ENCODE measurements at regions not wholly inside any gene's neighbourhood (a gene's known extent, or its start where the extent isn't known, plus 50 kb on each side); places are given as distances from the start of the nearest gene placed in this dataset.
"Not testable (repeated sequence)": the region's sequence is repeated elsewhere in the genome, so short reads cannot be mapped to it uniquely, and the experiment has no call there.

GRCh38 chr3:106969596-106969995 is 407.6 kb upstream of the CCDC54 start:
- no peak for DNase-seq
- TF ChIP-seq CTCF (IDR thresholded peaks at IDR 0.05): no peak
- H3K4me3 Mint-ChIP-seq: no peak overlapping the region
- peaks cover 5% of the 10 kb centered on the region for H3K4me1 Mint-ChIP-seq
- no peaks in the 10 kb centered on the region for H3K36me3 Mint-ChIP-seq (ENCODE audit: low read depth)
- H3K27me3 Mint-ChIP-seq (ENCODE audit: low read depth, poor library complexity): peaks cover 3% of the 10 kb centered on the region
- no peaks in the 10 kb centered on the region for H3K9me3 Mint-ChIP-seq
- H3K27ac Mint-ChIP-seq: no peak overlapping the region

GRCh38 chr3:106981392-106981791 is 395.8 kb upstream of the CCDC54 start:
- Mint-ChIP-seq H3K36me3 (ENCODE audit: low read depth) (no peaks in the 10 kb centered on the region), H3K4me3 (no peak overlapping the region), H3K9me3 (no peaks in the 10 kb centered on the region), H3K27ac (no peak overlapping the region), H3K27me3 (ENCODE audit: low read depth, poor library complexity) (no peaks in the 10 kb centered on the region), H3K4me1 (no peaks in the 10 kb centered on the region)
- TF ChIP-seq CTCF (IDR thresholded peaks at IDR 0.05): no peak
- DNase-seq: no peak

GRCh38 chr3:106985721-106986120 is 391.5 kb upstream of the CCDC54 start:
- H3K27me3 Mint-ChIP-seq (ENCODE audit: low read depth, poor library complexity): no peaks in the 10 kb centered on the region
- no peak for DNase-seq
- TF ChIP-seq CTCF (IDR thresholded peaks at IDR 0.05): no peak
- no peaks in the 10 kb centered on the region for H3K36me3 Mint-ChIP-seq (ENCODE audit: low read depth)
- peaks cover 1% of the 10 kb centered on the region for H3K9me3 Mint-ChIP-seq
- no peaks in the 10 kb centered on the region for H3K4me1 Mint-ChIP-seq
- no peak overlapping the region for H3K4me3 Mint-ChIP-seq
- H3K27ac Mint-ChIP-seq: no peak overlapping the region

GRCh38 chr3:106998841-106999682 is 378.2 kb upstream of the CCDC54 start:
- not testable (repeated sequence) for H3K36me3 Mint-ChIP-seq (ENCODE audit: low read depth); H3K4me3 Mint-ChIP-seq; H3K27me3 Mint-ChIP-seq (ENCODE audit: low read depth, poor library complexity); H3K9me3 Mint-ChIP-seq; H3K4me1 Mint-ChIP-seq; H3K27ac Mint-ChIP-seq
- peak; percentile 4 for DNase-seq

- Mint-ChIP-seq H3K27me3 (ENCODE audit: low read depth, poor library complexity) (no peaks in the 10 kb centered on the region), H3K27ac (no peak overlapping the region), H3K36me3 (ENCODE audit: low read depth) (no peaks in the 10 kb centered on the region), H3K4me1 (no peaks in the 10 kb centered on the region), H3K9me3 (peaks cover 3% of the 10 kb centered on the region), H3K4me3 (no peak overlapping the region)
- no peak for TF ChIP-seq CTCF (IDR thresholded peaks at IDR 0.05)
- no peak for DNase-seq
These were observed 375.6 kb upstream of the CCDC54 start for GRCh38 chr3:107001635-107002034.

- not testable (repeated sequence) for H3K4me3 Mint-ChIP-seq; H3K27me3 Mint-ChIP-seq (ENCODE audit: low read depth, poor library complexity); DNase-seq; H3K9me3 Mint-ChIP-seq; H3K27ac Mint-ChIP-seq; H3K4me1 Mint-ChIP-seq; H3K36me3 Mint-ChIP-seq (ENCODE audit: low read depth)
These were observed 371.9 kb upstream of the CCDC54 start for GRCh38 chr3:107005352-107005751.

GRCh38 chr3:107008213-107008612 is 369.0 kb upstream of the CCDC54 start:
- H3K9me3 Mint-ChIP-seq: no peaks in the 10 kb centered on the region
- TF ChIP-seq CTCF (IDR thresholded peaks at IDR 0.05): no peak
- no peak overlapping the region for H3K4me3 Mint-ChIP-seq

More at GRCh38 chr3:107008213-107008612, 369.0 kb upstream of the CCDC54 start:
- no peak overlapping the region for H3K27ac Mint-ChIP-seq
- H3K27me3 Mint-ChIP-seq (ENCODE audit: low read depth, poor library complexity): peaks cover 3% of the 10 kb centered on the region
- no peak for DNase-seq
- H3K4me1 Mint-ChIP-seq: no peaks in the 10 kb centered on the region
- no peaks in the 10 kb centered on the region for H3K36me3 Mint-ChIP-seq (ENCODE audit: low read depth)
